Fibroblast of gingiva (primary cell): ENCODE measurements at regions not wholly inside any gene's neighbourhood (a gene's known extent, or its start where the extent isn't known, plus 50 kb on each side); places are given as distances from the start of the nearest gene placed in this dataset.
A peak's percentile ranks its signal among the peaks of the same experiment; 100 is the strongest.
"Not testable (repeated sequence)": the region's sequence is repeated elsewhere in the genome, so short reads cannot be mapped to it uniquely, and the experiment has no call there.

ENCODE experiments used
- DNase-seq: peaks from one replicate; pipeline ENCODE4 v3.0.0-alpha.2; 2011; ENCODE audit warnings: low read depth

- peak; percentile 7 for DNase-seq
These were observed 106.0 kb downstream of the MEX3B start for GRCh38 chr15:81939604-81940440.

- DNase-seq = no peak
These were observed 108.6 kb downstream of the MEX3B start for GRCh38 chr15:81937189-81937588.

- DNase-seq = no peak
These were observed 115.0 kb downstream of the MEX3B start for GRCh38 chr15:81930582-81931369.

DNA sequence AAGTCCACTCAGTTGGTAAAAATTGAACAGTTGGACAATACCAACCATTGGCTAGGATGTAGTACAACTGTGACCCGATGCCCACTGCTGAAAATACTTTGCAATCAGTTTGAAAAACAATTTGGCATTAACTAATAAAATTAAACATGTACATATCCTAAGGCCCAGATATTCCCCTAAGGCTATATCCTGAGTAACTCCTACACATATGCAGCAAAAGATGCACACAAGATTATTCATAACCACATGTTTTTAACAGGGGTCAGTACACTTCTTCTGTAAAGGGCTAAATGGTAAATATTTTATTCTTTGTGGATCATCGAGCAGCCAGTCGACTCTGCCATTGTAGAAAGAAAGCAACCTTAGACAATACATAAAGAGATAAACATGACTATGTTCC, 116.3 kb downstream of the MEX3B start:
- no peak for DNase-seq

- DNase-seq = no peak
These were observed 118.8 kb downstream of the MEX3B start for GRCh38 chr15:81926981-81927380.

- no peak for DNase-seq
These were observed 121.1 kb downstream of the MEX3B start for GRCh38 chr15:81924729-81925128.

DNA sequence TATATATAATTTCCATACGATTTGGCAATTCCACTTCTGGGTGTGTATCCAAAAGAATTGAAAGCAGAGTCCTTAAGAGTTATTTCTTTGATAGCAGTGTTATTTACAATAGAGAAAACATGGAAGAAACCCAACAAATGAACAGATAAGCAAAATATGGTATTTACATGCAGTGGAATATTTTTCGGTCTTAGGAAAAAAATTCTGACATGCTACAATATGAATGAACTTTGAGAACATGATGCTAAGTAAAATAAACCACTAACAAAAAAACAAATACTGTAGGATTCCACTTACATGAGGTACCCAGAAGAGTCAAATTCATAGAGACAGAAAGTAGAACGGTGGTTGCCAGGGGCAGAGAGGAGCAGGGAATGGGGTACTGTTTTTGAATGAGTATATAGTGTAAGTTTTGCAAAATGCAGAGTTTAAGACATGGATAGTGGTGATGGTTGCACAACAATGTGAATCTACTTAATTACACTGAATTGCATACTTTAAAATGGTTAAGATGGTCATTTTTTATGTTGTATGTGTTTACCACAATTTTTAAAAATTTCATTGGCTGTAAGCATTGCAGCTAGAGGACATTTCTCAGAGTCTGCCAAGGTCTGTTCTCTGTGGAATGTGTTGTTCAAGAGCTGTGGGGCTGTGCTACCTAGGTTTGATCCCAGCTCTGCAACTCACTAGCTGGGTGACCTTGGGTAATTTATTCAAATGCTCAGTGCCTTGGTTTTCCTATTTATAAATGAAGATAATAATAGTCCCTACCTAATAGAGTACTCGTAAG, 122.1 kb downstream of the MEX3B start:
- no peak for DNase-seq

DNA sequence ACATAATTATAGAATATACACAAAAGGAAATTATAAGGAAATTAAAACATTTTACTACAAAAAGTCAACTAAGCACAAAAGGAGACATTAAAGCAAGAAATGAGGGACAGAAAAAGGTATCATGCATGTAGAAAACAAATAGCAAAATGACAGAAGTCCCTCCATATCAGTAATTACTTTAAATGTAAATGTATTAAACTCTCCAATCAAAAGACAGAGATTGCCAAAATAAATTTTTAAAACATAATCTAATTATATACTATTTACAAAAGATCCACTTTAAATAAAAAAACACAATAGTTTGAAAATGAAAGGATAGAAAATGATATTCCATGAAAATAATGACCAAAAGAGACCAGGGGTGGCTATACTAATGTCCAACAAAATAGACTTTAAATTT, 123.7 kb downstream of the MEX3B start:
- DNase-seq = no peak

- no peak for DNase-seq
These were observed 124.7 kb downstream of the MEX3B start for GRCh38 chr15:81921163-81921562.

- not testable (repeated sequence) for DNase-seq
These were observed 127.1 kb downstream of the MEX3B start for GRCh38 chr15:81918767-81919166.

- DNase-seq = no peak
These were observed 129.4 kb downstream of the MEX3B start for GRCh38 chr15:81916451-81916850.

DNA sequence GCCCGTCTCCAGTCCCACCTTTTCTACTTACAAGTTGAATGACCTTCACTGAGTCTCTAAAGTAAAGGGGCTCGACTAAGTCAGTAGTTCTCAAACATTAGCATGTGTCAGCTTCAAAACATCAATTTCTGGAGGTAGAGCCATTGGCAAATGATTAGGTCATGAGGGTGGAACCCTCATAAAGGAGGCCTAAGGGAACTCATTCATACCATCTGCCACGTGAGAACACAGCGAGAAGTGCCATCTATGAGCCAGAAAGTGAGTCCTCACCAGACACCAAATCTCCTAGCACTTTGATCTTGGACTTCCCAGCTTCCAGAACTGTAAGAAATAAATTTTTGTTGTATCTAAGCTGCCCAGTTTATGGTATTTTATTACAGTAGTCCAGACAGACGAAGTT, 129.8 kb downstream of the MEX3B start:
- no peak for DNase-seq

GRCh38 chr15:81914734-81915256, 131.0 kb downstream of the MEX3B start:
- DNase-seq = no peak

DNA sequence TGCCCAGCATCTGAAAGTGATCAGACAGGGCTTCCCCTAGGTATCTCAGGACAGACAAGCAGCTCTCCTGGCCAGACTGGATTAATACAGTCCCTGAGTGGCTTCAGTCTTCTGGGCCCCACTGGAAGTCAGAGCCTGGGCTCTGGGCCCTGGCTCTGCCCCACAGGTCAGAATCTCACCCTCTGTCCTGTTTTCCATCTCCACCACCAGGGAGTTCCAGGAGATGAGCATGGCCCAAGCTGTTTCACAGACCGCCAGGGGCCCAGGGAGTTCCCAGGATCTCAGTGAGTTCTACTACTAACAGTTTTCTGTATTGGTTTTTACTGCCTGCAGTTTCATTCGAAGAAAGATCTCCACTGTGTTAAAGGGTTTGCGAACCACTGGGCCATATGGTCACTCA, 131.5 kb downstream of the MEX3B start:
- DNase-seq = no peak

DNA sequence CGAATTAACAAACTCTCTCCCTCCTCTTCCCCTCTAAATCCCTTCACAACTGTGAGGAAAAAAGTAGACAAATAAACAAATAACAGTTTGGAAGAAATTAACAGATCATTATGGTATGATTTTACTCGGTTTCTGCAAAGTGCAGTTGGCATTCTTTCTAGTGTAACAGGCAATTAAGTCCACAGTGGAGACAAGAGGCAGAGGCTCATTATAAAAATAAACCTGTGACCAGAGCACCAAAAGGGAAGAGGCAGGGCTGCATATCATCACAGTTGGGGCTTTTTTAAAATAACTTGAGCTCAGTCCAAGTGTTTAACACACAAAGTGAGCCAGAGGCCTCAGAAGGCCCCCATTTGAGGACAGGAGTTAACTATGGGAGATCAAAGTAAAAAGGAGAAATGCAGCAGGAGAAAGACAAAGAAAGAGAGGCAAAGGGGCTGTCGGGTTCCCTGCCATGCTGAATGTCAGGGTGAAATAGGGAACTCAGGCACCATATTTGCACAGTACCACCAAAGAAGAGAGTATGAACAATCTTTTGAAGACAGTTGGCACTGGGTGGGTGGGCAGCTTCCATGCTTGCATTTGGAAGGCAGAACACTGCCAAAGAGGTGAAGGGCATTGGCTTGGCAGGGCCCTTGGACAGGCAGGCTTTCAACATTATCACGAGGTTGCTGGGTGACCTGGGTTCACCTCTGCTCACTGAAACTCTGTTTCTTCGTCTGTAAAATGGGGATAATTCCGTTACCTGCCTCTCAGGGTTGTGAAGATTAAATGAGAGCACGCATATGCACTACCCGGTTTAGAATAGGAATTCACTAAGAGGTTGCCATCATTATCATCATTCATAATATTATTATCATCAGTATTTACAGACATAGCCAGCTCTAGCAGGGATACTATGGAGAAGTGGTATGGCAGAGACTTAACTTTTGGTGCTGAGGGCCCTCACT, 134.5 kb downstream of the MEX3B start:
- no peak for DNase-seq

- no peak for DNase-seq
These were observed 135.3 kb downstream of the MEX3B start for GRCh38 chr15:81910355-81911021.

GRCh38 chr15:81909011-81909358, 136.8 kb downstream of the MEX3B start:
- DNase-seq = no peak

- DNase-seq = no peak
These were observed 137.7 kb downstream of the MEX3B start for GRCh38 chr15:81908111-81908510.

- DNase-seq = no peak
These were observed 138.3 kb downstream of the MEX3B start for GRCh38 chr15:81907521-81907920.

DNA sequence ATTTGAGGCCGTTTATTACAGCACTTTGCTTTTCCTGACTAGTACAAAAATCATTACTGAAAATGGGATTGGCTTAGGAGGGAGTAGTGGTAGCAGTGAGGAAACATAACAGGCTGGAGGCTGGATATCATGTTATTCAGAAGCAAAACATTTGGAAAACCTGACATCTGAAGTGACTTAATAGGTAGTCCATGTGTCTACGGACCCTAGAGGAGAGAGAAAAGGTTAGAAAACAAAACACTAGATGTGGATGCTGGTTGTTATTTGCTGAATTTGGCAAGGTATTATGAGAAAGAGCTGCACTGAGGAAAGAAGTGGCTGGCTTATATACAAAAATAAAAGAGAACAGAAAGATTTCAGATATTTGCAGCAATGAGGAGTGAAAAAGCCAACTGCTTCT, 139.9 kb downstream of the MEX3B start:
- no peak for DNase-seq

DNA sequence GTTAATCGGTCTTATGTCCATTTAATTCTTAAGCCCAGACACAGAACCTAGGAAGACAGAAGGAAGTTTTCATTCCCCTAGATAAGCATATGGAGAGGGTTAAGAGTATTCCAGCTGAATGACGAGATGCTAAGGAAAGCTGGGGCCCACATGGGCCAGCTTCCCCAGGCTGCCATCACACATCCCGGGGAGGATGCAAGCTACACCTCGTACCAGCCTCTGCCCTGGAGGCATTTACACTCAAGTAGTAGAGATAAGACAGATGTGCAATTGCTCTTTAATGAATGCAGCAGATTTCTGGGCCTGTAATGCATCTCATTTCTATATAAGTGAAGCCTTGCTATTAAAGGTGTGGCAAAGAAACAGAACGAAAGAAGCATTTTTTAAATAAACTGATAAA, 144.5 kb downstream of the MEX3B start:
- no peak for DNase-seq
